ENCODE measurements at regions not wholly inside any gene's neighbourhood (a gene's known extent, or its start where the extent isn't known, plus 50 kb on each side); places are given as distances from the start of the nearest gene placed in this dataset.

DNA sequence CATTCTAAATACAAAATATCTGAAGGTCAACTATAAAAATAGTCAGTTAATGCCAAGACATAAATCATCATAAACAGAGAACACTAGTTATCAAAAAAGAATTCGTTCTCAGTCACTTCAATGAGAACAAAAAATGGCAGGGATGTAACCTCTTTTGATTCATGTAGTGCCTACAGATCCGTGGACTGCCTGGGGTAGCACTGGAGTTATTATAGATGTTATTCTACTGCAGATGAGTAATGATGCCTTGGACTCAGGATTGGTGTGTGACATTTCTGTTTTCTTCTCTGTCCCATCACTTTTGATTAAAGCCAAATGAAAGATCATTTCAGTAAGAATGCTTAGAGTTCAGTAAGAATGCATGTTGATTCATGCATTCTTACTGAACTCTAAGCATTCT is 440.4 kb downstream of the FAM133A start:
- TF ChIP-seq SP1 (IDR thresholded peaks at IDR 0.05) (no peak), CTCF (IDR thresholded peaks at IDR 0.05; ENCODE audit: low read depth, low read length, missing input control) (no peak)
